Smooth muscle cell (in vitro differentiated cells): ENCODE measurements at regions not wholly inside any gene's neighbourhood (a gene's known extent, or its start where the extent isn't known, plus 50 kb on each side); places are given as distances from the start of the nearest gene placed in this dataset.

Experiments used
- DNase-seq: peaks from one replicate; lab custom pipeline; 2025; ENCODE audit not compliant: unreplicated experiment; lab: John Stamatoyannopoulos, UW
- H2AFZ ChIP-seq: fragments of 200-600 bp; sonication (generic); 2 replicates; pipeline ENCODE4 v1.6.0; 2016; ENCODE audit warnings: antibody characterized with exemption, low read depth, mild to moderate bottlenecking
- H3F3A ChIP-seq: fragments of 200-600 bp; sonication (generic); 2 replicates; pipeline ENCODE4 v1.6.0; 2017; ENCODE audit warnings: antibody characterized with exemption, low read depth
- H3K27ac ChIP-seq: fragments of 200-600 bp; sonication (generic); 2 replicates; pipeline ENCODE4 v1.5.1; 2016; ENCODE audit warnings: low read depth, mild to moderate bottlenecking
- H3K27me3 ChIP-seq: fragments of 200-600 bp; sonication (generic); 2 replicates; pipeline ENCODE4 v1.6.1; 2016; ENCODE audit warnings: low read depth, mild to moderate bottlenecking
- H3K36me3 ChIP-seq: fragments of 200-600 bp; sonication (generic); 2 replicates; pipeline ENCODE4 v1.5.1; 2016; ENCODE audit warnings: low read depth
- H3K4me1 ChIP-seq: fragments of 200-600 bp; sonication (generic); 2 replicates; pipeline ENCODE4 v1.5.1; 2016; ENCODE audit warnings: low read depth
- H3K4me2 ChIP-seq: fragments of 200-600 bp; sonication (generic); 2 replicates; pipeline ENCODE4 v1.6.0; 2016; ENCODE audit warnings: mild to moderate bottlenecking
- H3K4me3 ChIP-seq: fragments of 200-600 bp; sonication (generic); 2 replicates; pipeline ENCODE4 v1.5.1; 2016; ENCODE audit warnings: mild to moderate bottlenecking
- H3K79me2 ChIP-seq: fragments of 200-600 bp; sonication (generic); 2 replicates; pipeline ENCODE4 v1.6.0; 2016; ENCODE audit warnings: low read depth, mild to moderate bottlenecking
- H3K9ac ChIP-seq: fragments of 200-600 bp; sonication (generic); 2 replicates; pipeline ENCODE4 v1.6.0; 2016; ENCODE audit warnings: low read depth
- H3K9me3 ChIP-seq: fragments of 200-600 bp; sonication (generic); replicated peaks from 2 replicates; pipeline ENCODE4 v1.5.1; 2016; ENCODE audit warnings: low read depth
- H4K20me1 ChIP-seq: fragments of 200-600 bp; sonication (generic); 2 replicates; pipeline ENCODE4 v1.6.0; 2016; ENCODE audit warnings: low read depth
- WGBS: methylation state at CpG from one replicate; pipeline ENCODE4 v1.1.7; 2016; ENCODE audit warnings: low lambda C conversion rate; 5-methylcytosine and 5-hydroxymethylcytosine counted together
- TF ChIP-seq, protein P1 (sequence below): fragments of 200-600 bp; sonication (generic); IDR thresholded peaks from 2 replicates; pipeline ENCODE4 v1.5.1; 2017; ENCODE audit warnings: borderline replicate concordance, mild to moderate bottlenecking, antibody characterized with exemption; ENCODE audit not compliant: insufficient read depth, poor library complexity, severe bottlenecking

DNA sequence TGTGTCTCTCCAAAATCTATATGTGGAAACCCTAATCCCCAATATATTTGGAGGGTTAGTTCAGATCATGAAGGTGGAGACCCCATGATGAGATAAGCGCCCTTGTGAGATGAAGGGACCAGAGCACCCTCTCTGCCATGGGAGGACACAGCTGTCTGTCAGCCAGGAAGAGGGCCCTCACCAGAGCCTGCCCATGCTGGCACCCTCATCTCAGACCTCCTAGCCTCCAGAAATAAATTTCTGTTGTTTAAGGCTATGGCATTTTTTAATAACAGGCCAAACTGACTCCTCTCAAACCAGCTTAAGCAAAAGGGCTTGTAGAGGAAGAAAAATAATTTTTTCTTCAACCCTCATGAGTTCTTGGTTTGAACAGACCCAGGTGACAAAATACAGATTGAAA, 79.2 kb upstream of the MAMDC2 start:
- Histone ChIP-seq H3K9me3 (no peaks in the 10 kb centered on the region), H2AFZ (no peak overlapping the region), H3K27me3 (no peaks in the 10 kb centered on the region), H3K27ac (no peak overlapping the region), H4K20me1 (no peaks in the 10 kb centered on the region), H3K4me2 (no peak overlapping the region), H3K4me3 (no peak overlapping the region), H3F3A (no peaks in the 10 kb centered on the region), H3K36me3 (no peaks in the 10 kb centered on the region), H3K9ac (no peak overlapping the region), H3K79me2 (no peaks in the 10 kb centered on the region), H3K4me1 (no peaks in the 10 kb centered on the region)
- TF ChIP-seq, protein P1, sequence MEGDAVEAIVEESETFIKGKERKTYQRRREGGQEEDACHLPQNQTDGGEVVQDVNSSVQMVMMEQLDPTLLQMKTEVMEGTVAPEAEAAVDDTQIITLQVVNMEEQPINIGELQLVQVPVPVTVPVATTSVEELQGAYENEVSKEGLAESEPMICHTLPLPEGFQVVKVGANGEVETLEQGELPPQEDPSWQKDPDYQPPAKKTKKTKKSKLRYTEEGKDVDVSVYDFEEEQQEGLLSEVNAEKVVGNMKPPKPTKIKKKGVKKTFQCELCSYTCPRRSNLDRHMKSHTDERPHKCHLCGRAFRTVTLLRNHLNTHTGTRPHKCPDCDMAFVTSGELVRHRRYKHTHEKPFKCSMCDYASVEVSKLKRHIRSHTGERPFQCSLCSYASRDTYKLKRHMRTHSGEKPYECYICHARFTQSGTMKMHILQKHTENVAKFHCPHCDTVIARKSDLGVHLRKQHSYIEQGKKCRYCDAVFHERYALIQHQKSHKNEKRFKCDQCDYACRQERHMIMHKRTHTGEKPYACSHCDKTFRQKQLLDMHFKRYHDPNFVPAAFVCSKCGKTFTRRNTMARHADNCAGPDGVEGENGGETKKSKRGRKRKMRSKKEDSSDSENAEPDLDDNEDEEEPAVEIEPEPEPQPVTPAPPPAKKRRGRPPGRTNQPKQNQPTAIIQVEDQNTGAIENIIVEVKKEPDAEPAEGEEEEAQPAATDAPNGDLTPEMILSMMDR = no peak
- 100% methylated on average over 1 of the region's 1 CpG for WGBS
- DNase-seq = no peak

DNA sequence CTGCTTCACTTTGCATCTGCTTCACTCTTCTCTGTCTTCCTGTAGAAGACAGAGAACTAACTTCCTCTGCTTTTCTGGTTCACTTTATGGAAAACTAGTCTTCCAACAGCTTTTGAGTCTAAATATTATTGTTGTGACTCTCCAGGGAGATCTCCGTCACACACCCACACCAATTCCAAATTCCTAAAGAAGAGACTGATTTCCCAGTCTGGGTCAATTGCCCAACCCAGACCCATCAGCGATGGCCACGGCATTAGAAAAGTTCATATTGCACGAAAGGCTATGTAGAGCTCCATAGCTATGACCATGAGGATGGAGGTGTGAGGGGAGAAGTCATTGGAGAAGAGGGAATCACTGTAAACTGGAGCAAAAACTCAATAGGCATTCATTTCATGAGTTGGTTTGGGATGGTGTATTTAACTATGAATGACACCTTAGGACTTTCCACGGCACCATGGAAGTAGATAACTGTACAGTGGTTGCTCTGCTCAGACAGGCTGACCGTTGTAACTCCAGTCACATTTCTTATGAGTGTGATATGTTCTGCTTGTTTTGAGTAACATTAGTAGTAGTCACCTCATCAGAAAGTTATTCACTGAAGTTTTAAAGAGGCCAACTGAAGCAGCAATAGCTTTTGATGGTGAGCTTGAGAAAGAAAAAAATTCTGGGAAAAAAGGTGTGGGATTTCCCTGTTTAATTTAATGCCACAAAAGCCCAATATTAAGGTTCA, 78.1 kb upstream of the MAMDC2 start:
- no peaks in the 10 kb centered on the region for H4K20me1 ChIP-seq
- H3K4me3 ChIP-seq = no peak overlapping the region
- no peak for DNase-seq
- H3F3A ChIP-seq = no peaks in the 10 kb centered on the region
- H3K36me3 ChIP-seq = no peaks in the 10 kb centered on the region
- H3K9ac ChIP-seq = no peak overlapping the region
- H3K27ac ChIP-seq = no peak overlapping the region
- H3K4me1 ChIP-seq = no peaks in the 10 kb centered on the region
- no peak overlapping the region for H2AFZ ChIP-seq
- TF ChIP-seq, protein P1 = no peak
- no peaks in the 10 kb centered on the region for H3K9me3 ChIP-seq
- WGBS = 84% methylated on average over 6 of the region's 6 CpGs
- H3K27me3 ChIP-seq = no peaks in the 10 kb centered on the region
- no peak overlapping the region for H3K4me2 ChIP-seq
- H3K79me2 ChIP-seq = no peaks in the 10 kb centered on the region

DNA sequence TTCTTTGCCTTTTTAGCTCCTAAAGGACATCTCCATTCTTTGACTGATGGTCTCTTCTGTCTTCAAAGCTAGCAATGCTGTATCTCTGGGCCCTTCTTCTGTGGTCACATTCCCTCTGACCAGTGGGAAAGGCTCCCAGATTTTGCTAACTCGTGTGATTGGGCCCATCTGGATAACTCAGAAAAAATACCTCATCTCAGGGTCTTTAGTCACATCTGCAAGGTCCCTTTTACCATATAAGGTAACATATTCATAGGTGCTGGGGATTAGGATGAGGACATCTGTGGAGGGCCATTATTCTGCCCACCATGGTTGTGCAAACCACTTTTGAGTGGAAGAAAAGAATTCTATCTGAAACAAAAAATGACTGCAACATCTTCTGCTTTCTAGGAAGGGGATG, 76.3 kb upstream of the MAMDC2 start:
- Histone ChIP-seq H2AFZ (no peak overlapping the region), H3K79me2 (no peaks in the 10 kb centered on the region), H3K27me3 (no peaks in the 10 kb centered on the region), H3K9me3 (no peaks in the 10 kb centered on the region), H3K4me2 (no peak overlapping the region), H4K20me1 (no peaks in the 10 kb centered on the region), H3F3A (no peaks in the 10 kb centered on the region), H3K27ac (no peak overlapping the region), H3K4me1 (no peaks in the 10 kb centered on the region), H3K4me3 (no peak overlapping the region), H3K36me3 (no peaks in the 10 kb centered on the region), H3K9ac (no peak overlapping the region)
- TF ChIP-seq, protein P1 = no peak
- DNase-seq = no peak
- 55% methylated on average over 1 of the region's 1 CpG for WGBS

DNA sequence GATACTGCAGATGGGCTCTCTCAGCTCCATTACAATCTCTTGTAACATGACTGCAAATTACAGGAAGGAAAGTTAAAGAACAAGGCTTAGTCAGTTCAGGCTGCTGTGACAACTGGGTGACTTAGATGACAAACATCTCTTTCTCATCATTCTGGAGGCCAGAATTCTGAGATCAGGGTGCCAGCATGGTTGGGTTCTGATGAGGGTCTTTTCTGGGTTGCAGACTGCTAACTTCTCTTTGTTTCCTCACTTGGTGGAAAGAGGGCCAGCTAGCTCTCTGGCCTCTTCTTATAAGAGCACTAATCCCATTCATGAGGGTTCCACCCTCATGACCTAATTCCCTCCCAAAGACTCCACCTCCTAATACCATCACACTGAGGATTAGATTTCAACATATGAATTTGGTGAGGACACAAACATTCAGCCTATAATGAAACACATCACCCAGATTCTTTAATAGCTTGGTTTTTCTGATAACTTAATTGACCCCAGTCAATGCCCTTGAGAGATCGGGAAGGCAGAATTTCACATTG, 73.6 kb upstream of the MAMDC2 start:
- Histone ChIP-seq H2AFZ (no peak overlapping the region), H3K9ac (no peak overlapping the region), H3K36me3 (no peaks in the 10 kb centered on the region), H3K79me2 (no peaks in the 10 kb centered on the region), H4K20me1 (no peaks in the 10 kb centered on the region), H3K9me3 (no peaks in the 10 kb centered on the region), H3K4me3 (no peak overlapping the region), H3K27ac (no peak overlapping the region), H3K27me3 (no peaks in the 10 kb centered on the region), H3K4me2 (no peak overlapping the region), H3K4me1 (no peaks in the 10 kb centered on the region), H3F3A (no peaks in the 10 kb centered on the region)
- TF ChIP-seq, protein P1 = no peak
- no peak for DNase-seq
- 94% methylated on average over 1 of the region's 1 CpG for WGBS
